Activated naive CD4-positive, alpha-beta T cell treated with anti-CD3 and anti-CD28 coated beads, Interleukin-2, amount 10 ng/mL, durations not matched to agents 7 days and 5 days (primary cell): ENCODE measurements at regions not wholly inside any gene's neighbourhood (a gene's known extent, or its start where the extent isn't known, plus 50 kb on each side); places are given as distances from the start of the nearest gene placed in this dataset.
"Not testable (repeated sequence)": the region's sequence is repeated elsewhere in the genome, so short reads cannot be mapped to it uniquely, and the experiment has no call there.

Experiments used
- CTCF ChIA-PET: fragments of 350-600 bp; sonication (Branson Sonifier 250); formaldehyde crosslinking; loops from one replicate; lab custom pipeline; 2021; ENCODE audit warnings: antibody characterized with exemption; lab: Charles Lee
- DNase-seq: peaks from one replicate; pipeline ENCODE4 v3.0.0-alpha.2; 2020
- H3K27ac Mint-ChIP-seq: one replicate; pipeline ENCODE4 v1.8.0; 2021; ENCODE audit warnings: mild to moderate bottlenecking, moderate library complexity, mixed read lengths
- H3K27me3 Mint-ChIP-seq: one replicate; pipeline ENCODE4 v1.8.0; 2021; ENCODE audit warnings: mild to moderate bottlenecking, mixed read lengths
- H3K36me3 Mint-ChIP-seq: one replicate; pipeline ENCODE4 v1.8.0; 2021; ENCODE audit warnings: mixed read lengths
- H3K4me1 Mint-ChIP-seq: one replicate; pipeline ENCODE4 v1.8.0; 2021; ENCODE audit warnings: mixed read lengths
- H3K4me3 Mint-ChIP-seq: one replicate; pipeline ENCODE4 v1.8.0; 2021; ENCODE audit warnings: mild to moderate bottlenecking, moderate library complexity, mixed read lengths
- H3K9me3 Mint-ChIP-seq: one replicate; pipeline ENCODE4 v1.8.0; 2021; ENCODE audit warnings: mixed read lengths

DNA sequence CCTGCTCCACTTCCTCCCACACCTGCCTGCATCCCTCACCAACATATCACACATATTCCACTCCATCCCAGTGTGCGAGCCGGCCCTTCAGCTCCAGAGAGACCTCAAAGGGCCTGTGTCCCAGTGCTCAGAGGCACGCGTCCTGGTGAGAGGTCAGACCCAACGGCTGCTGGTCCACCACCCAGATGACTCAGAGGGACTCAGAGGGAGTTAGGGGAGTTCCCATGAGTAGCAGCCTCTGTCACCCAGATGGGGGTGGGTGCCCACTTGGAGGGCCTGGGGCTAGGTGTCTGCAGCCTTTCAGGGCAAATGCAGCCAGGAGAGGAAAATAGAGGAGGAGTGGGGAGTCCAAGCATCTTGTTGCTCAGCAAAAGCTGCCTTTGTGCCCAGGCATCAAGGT, 333.8 kb upstream of the CHRNA7 start:
- H3K4me1 Mint-ChIP-seq, H3K9me3 Mint-ChIP-seq, DNase-seq, H3K36me3 Mint-ChIP-seq, H3K27me3 Mint-ChIP-seq, H3K27ac Mint-ChIP-seq, H3K4me3 Mint-ChIP-seq, CTCF ChIA-PET: not testable (repeated sequence)

DNA sequence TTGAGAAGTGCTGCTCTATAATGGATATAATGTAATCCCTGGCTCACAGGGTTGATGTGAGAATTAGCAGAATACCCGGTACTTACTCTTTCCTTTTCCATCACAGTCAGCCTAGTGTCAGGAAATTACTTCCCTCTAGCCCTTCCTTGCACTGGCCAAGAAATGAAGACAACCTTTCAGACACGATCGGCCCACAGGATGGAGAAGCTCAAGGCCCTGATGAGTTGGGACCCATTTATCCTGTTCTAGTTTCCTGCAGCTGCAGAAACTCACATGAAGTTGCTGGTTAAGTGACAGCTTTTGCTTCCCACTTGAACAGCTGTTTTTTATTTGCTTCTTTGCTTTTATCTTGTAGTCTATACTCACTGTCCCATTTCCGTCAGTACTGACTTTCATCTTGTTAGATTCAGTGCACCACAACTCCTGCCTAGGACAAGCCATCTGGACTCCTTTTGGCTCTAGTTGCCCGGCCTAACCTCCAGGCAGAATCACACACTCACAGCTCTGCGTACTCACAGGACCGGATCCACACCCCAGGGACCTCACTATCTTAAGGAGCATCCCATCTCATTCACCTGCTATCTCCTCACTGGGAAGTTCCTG, 325.1 kb upstream of the CHRNA7 start:
- H3K4me3 Mint-ChIP-seq, CTCF ChIA-PET, H3K9me3 Mint-ChIP-seq, H3K27ac Mint-ChIP-seq, H3K36me3 Mint-ChIP-seq, H3K27me3 Mint-ChIP-seq, H3K4me1 Mint-ChIP-seq, DNase-seq: not testable (repeated sequence)

DNA sequence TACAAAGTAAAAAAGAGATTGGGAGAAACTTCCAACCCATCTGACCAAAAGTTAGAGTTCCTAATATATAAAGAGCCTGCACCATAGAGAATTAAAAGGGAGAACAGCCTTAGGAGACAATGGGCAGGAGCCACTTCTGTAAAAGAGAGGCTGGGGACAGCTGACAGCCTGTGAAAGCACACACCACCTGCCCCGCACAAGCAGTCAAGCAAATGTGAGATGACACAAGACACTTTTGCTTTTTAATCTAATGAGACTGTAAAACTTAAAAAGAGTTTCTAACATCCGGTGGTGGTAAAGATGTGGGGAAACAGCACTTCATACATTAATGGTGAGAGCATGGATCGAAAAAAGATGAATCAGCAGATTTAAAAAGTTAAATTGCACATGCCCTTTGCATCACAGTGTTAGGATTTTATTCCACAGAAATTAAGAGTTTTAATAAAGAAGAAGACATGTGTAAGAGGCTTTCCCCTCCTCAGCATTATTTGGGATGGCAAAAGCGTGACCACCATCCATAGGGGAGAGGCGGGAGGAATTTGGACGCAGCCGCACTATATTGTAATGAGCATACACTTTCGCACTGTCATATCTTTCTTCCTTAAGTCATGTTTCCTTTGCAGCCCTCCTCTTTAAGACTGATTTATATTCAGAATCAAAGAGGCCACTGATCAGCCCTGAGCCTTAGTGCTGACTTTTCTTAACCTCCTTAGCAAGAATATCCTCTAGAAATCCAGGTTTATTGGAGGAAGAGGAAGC, 322.2 kb upstream of the CHRNA7 start:
- not testable (repeated sequence) for H3K27me3 Mint-ChIP-seq

DNA sequence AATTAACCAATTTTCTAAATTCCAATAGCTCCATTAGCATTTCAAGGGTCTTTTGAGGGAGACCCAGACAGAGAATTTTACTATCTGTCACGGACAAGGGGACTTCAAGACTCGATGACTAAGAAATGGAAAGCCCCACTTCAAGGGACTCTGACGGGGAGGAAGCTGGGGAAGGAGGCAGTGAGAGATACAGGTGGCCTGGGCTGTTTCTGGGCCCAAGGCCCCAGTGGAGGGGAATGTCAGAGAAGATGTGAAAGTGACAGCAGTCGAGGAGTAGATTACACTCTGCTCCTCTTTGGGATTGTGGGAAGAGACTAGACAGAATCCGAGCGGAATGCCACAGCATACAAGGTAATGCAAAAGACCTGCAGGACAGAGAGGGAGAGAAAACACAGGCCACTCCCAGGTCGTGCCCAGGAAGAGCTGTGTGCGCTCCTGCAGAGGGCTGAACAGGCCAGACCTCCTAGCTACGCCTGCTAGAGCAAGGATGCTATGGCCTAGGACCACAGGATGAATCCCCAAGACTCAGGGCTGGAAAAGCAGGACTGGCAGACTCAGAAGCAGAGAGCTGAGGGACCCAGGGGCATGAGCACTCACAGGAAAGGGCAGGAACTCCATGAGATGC, 321.5 kb upstream of the CHRNA7 start:
- CTCF ChIA-PET, H3K4me1 Mint-ChIP-seq, H3K36me3 Mint-ChIP-seq, H3K9me3 Mint-ChIP-seq, H3K4me3 Mint-ChIP-seq, H3K27ac Mint-ChIP-seq, H3K27me3 Mint-ChIP-seq, DNase-seq: not testable (repeated sequence)

More for the DNA sequence above, 322.2 kb upstream of the CHRNA7 start:
- H3K9me3 Mint-ChIP-seq, H3K27ac Mint-ChIP-seq, H3K4me3 Mint-ChIP-seq, CTCF ChIA-PET, DNase-seq, H3K36me3 Mint-ChIP-seq, H3K4me1 Mint-ChIP-seq: not testable (repeated sequence)

DNA sequence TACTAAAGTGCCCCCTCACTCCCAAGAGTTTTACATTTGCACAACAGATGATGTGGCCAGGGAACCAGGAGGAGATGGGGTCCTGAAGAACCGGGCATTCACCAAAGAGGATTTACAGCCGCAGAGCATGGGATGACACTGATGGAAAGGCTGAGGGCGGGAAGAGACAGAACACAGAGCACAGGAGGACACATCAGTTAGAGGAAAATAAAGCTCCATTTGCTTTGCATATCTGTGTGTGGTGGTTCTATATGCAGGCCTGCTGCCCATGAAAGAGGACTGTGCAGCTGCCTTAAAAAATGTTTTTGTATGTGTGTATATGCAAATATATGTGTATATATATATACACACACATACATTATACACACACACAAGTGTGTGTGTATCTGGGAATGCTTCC, 320.8 kb upstream of the CHRNA7 start:
- DNase-seq, H3K27ac Mint-ChIP-seq, CTCF ChIA-PET, H3K4me1 Mint-ChIP-seq, H3K9me3 Mint-ChIP-seq, H3K36me3 Mint-ChIP-seq, H3K4me3 Mint-ChIP-seq, H3K27me3 Mint-ChIP-seq: not testable (repeated sequence)

DNA sequence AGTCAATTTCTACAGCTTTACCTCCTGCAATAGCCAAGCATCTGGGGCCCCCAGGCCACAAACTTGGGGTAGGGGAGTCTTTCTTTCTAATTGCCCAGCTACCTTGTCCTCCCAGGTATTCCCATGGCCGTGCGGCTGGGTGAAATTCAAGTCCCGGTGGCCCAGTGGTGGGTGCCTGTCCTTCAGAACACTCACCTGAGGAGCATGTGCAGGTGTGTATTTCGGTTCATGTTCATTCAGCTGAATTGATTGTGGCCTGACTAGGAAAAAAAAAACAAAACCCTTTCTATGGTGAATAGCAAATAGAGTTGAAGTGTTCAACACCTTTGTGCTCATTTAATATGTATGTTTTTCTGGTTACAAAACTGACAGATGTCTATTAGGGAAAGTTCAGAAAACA, 319.5 kb upstream of the CHRNA7 start:
- H3K4me3 Mint-ChIP-seq, H3K36me3 Mint-ChIP-seq, H3K9me3 Mint-ChIP-seq, H3K4me1 Mint-ChIP-seq, CTCF ChIA-PET, H3K27ac Mint-ChIP-seq, DNase-seq, H3K27me3 Mint-ChIP-seq: not testable (repeated sequence)

DNA sequence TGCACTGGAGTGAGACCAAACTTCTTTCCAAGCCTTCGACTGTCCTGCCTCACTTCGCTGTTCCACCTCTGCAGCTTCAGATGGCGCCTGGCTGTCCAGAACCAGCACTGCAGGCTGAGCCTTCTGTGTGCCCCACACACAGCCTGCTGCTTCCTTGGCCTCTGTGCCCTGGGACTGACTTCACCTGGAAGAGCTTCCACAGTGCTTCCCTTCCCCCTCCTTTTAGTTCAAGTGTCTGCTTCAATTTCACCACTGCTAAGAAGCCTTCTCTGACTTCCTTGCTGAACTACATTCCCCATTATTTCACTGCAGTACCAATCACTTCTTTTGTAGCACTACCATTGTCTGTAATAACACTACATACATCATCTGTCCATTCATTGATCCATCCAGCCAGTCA, 315.1 kb upstream of the CHRNA7 start:
- H3K4me3 Mint-ChIP-seq, CTCF ChIA-PET, DNase-seq, H3K9me3 Mint-ChIP-seq, H3K4me1 Mint-ChIP-seq, H3K36me3 Mint-ChIP-seq, H3K27me3 Mint-ChIP-seq, H3K27ac Mint-ChIP-seq: not testable (repeated sequence)

DNA sequence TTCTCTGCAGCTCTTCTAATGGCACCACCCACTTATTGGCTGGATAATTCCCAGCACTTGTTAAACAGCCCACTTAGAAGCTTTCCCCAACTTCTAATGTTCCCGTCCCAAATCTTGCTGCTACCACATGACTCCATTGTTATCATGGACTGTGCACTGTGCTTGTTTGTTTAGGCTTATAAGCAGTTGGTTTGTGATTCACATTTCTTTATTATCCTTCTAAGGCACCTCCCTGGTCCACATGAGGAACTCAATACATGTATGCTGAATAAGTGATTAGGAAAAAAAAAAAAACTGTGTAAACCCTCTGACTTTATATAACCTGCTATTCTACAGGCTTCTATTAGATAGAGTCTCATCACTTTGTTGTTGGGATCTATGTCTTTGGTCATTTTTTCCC, 311.7 kb upstream of the CHRNA7 start:
- DNase-seq, H3K36me3 Mint-ChIP-seq, H3K9me3 Mint-ChIP-seq, H3K27ac Mint-ChIP-seq, H3K4me3 Mint-ChIP-seq, H3K4me1 Mint-ChIP-seq, CTCF ChIA-PET, H3K27me3 Mint-ChIP-seq: not testable (repeated sequence)

DNA sequence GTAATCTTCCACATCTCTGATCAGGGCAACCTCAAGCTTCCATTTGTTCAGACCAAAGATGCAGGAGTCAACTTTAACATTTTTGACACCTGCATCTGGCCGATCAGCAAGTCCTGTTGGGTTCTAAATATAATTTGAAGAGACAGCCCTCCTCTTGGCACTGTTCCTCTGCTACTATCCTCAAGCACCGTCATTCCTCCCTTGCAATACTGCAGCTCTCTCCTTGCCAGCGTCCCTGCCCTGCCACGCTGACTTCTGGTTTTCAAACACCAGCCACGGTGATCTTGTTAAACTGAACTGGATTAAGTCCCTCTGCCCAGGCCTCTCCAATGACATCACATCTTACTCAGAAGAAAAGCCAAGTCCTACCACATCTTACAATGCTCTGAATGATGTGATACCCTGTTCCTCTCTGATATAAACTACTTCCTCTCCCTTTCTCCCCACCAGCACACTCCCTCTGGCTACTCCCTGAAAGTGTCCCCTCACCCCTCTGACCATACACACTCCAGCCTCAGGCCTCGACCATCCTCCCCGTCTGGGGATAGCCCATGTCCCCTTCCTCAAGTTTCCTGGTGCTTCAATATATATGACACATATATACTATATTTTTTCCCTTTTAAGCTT, 310.8 kb upstream of the CHRNA7 start:
- H3K27ac Mint-ChIP-seq, CTCF ChIA-PET, H3K9me3 Mint-ChIP-seq, H3K27me3 Mint-ChIP-seq, H3K36me3 Mint-ChIP-seq, H3K4me3 Mint-ChIP-seq, DNase-seq, H3K4me1 Mint-ChIP-seq: not testable (repeated sequence)

DNA sequence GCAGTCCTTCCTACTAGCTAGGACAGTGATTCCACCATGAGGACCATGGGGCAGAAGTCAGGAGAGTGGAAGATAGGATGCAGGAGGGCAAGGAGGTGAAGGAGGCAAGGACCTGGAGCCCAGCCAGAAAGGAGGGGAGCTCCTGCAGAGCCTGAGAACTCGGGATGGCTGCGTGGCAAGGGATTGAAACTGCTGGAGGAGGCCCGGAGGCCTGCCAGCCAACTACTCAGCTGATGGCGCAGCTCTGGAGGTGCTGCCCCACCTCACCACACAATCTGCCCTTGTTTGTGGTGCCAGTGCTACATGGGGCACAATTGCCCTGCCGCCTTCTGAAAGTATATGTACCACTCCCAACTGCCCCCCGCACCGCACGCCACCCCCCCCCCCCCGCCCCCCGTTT, 307.3 kb upstream of the CHRNA7 start:
- H3K4me1 Mint-ChIP-seq, H3K36me3 Mint-ChIP-seq, H3K9me3 Mint-ChIP-seq, H3K4me3 Mint-ChIP-seq, H3K27me3 Mint-ChIP-seq, DNase-seq, CTCF ChIA-PET: not testable (repeated sequence)
- peak overlapping the region; percentile 62 for H3K27ac Mint-ChIP-seq

DNA sequence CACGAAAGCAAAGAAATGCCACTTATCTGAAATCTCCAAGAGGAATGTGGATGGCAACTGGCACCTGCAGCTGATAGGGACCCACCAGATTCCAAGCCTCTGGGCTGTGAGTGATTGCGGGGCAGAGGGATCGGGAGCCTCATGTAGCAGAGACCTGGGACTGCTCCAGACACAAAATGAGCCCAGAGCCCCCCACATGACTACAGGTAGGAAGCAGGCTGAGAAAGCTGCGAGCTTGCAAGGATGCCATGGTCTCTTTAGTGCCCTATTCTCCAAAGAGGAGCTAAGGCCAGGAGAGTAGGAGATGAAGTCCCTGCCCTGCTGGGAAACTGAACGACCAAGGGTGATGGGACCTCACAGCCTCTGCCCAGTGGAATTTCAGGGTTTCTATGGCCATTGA, 305.4 kb upstream of the CHRNA7 start:
- DNase-seq, H3K4me3 Mint-ChIP-seq, CTCF ChIA-PET, H3K27ac Mint-ChIP-seq, H3K9me3 Mint-ChIP-seq, H3K36me3 Mint-ChIP-seq, H3K4me1 Mint-ChIP-seq, H3K27me3 Mint-ChIP-seq: not testable (repeated sequence)

DNA sequence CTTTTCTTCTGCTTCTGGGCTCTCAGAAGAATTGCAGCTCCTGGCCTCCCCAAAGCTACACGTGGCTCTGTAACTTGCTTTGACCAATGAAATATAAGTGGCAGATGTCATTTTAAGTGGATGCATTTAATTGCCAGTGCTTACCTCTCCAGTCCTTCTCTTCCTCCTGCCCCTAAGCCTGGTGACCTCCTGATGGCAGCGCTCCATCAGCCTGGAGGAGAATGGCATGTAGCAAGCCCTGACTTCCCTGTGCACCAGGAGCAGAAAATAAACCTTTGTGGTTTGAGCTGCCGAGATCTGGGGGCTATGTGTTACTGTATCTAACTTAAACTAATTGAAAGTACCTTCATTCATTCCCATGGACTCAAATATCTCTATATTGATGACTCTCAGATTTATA, 304.7 kb upstream of the CHRNA7 start:
- H3K27ac Mint-ChIP-seq, H3K4me3 Mint-ChIP-seq, H3K27me3 Mint-ChIP-seq, DNase-seq, CTCF ChIA-PET, H3K4me1 Mint-ChIP-seq, H3K36me3 Mint-ChIP-seq, H3K9me3 Mint-ChIP-seq: not testable (repeated sequence)

DNA sequence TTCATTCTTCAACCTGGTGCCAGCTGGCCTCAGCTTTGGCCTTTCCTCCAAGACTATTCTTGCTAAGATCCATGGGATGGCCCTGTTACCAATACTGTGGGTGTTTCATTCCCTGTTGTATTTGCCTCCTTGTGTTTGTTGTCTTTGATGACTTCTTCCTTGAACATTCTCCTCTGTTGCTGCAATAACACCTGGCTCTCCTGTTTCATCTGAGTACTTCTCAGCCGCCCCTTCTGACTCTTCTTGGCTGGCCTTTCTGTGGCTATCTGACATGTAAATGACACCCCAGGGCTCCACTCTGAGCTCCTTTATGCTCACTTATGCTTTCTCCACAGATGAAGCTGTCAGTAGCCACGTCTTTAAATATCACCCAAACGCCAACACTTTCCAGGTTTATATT, 302.7 kb upstream of the CHRNA7 start:
- DNase-seq = no peak
- Mint-ChIP-seq H3K27ac (no peak overlapping the region), H3K4me1 (no peaks in the 10 kb centered on the region), H3K4me3 (no peak overlapping the region), H3K36me3 (no peaks in the 10 kb centered on the region), H3K9me3 (no peaks in the 10 kb centered on the region), H3K27me3 (peaks cover 3% of the 10 kb centered on the region)
- CTCF ChIA-PET = no interaction called here

DNA sequence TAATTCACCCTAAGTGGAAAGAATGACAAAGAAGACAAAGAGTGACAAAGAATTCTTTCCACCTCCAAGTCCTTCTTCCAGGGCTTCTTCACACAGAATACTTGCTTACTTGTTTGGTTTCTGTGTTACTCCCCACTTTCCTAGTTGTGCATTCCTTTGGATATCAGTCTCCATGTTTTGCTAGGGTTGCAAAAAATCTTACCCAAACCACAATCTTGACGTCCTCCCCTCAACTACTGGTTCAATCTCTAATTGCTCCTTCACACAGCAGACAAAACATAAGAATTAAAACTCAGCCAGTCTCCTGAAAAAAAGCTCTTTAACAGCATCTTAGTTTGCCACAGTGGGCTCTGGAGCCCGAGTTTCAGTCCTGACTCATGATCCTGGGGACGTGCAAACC, 297.6 kb upstream of the CHRNA7 start:
- CTCF ChIA-PET = no interaction called here
- no peak for DNase-seq
- Mint-ChIP-seq H3K27me3 (peaks cover 6% of the 10 kb centered on the region), H3K4me3 (no peak overlapping the region), H3K4me1 (no peaks in the 10 kb centered on the region), H3K27ac (no peak overlapping the region), H3K36me3 (no peaks in the 10 kb centered on the region), H3K9me3 (no peaks in the 10 kb centered on the region)

DNA sequence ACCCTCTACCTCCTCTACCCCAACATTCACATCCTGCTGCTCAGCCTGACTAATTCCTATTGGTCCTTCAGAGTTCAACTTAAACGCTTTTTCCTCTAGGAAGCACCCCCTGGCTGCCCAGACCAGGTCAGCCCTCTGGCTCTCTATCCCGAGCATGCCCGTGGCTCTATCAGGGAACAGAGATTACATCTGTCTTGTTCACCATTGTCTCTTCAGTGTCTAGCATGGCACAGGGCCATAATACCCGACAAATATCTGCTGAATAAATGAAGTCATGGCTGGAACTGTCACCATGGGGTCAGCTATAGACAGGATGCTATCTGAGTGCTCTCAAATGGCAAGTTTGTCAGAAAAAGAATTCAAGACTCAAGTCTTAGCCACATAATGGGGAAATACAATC, 296.9 kb upstream of the CHRNA7 start:
- no peak overlapping the region for H3K27ac Mint-ChIP-seq
- CTCF ChIA-PET = no interaction called here
- no peaks in the 10 kb centered on the region for H3K36me3 Mint-ChIP-seq
- peaks cover 6% of the 10 kb centered on the region for H3K27me3 Mint-ChIP-seq
- H3K4me3 Mint-ChIP-seq = no peak overlapping the region
- no peaks in the 10 kb centered on the region for H3K4me1 Mint-ChIP-seq
- H3K9me3 Mint-ChIP-seq = no peaks in the 10 kb centered on the region
- no peak for DNase-seq
